MG63 (cell line): ENCODE measurements at regions not wholly inside any gene's neighbourhood (a gene's known extent, or its start where the extent isn't known, plus 50 kb on each side); places are given as distances from the start of the nearest gene placed in this dataset.
"Not testable (repeated sequence)": the region's sequence is repeated elsewhere in the genome, so short reads cannot be mapped to it uniquely, and the experiment has no call there.

Experiments used
- DNase-seq: peaks from one replicate; pipeline ENCODE4 v3.0.0-alpha.2; 2020
- H3K27me3 ChIP-seq: fragments of 250-450 bp; sonication (Bioruptor Pico); 2 replicates; pipeline ENCODE4 v1.5.1; 2020; ENCODE audit warnings: mild to moderate bottlenecking, moderate library complexity
- H3K36me3 ChIP-seq: fragments of 250-450 bp; sonication (Bioruptor Pico); 2 replicates; pipeline ENCODE4 v1.5.1; 2020; ENCODE audit warnings: mild to moderate bottlenecking, moderate library complexity
- H3K4me3 ChIP-seq: fragments of 250-450 bp; sonication (Bioruptor Pico); 2 replicates; pipeline ENCODE4 v1.5.1; 2020; ENCODE audit warnings: mild to moderate bottlenecking, moderate library complexity
- H3K9me3 ChIP-seq: fragments of 250-450 bp; sonication (Bioruptor Pico); 2 replicates; pipeline ENCODE4 v1.5.1; 2020; ENCODE audit warnings: mild to moderate bottlenecking, moderate library complexity

DNA sequence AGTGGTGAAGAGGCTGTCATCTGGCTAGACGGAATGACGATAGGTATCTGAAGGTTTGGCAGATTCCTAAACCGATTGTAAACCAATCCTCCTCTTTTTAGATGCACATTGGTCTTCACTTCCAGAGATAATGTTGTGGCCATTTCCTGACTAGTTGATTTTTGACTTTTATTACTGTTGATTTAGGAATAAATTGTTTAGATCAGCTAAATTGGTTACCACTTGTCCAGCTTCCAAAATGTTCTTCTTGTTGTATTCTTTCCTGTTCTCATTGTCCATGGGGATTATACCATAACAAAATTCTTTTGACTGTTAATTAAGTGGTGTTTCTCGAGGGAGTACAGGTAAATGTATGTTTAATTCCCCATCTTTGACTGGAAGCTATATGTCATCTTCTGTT is 119.7 kb downstream of the MACROH2A1 start:
- Histone ChIP-seq H3K36me3 (no peaks in the 10 kb centered on the region), H3K27me3 (no peaks in the 10 kb centered on the region), H3K9me3 (peaks cover 9% of the 10 kb centered on the region), H3K4me3 (no peak overlapping the region)
- DNase-seq: no peak

DNA sequence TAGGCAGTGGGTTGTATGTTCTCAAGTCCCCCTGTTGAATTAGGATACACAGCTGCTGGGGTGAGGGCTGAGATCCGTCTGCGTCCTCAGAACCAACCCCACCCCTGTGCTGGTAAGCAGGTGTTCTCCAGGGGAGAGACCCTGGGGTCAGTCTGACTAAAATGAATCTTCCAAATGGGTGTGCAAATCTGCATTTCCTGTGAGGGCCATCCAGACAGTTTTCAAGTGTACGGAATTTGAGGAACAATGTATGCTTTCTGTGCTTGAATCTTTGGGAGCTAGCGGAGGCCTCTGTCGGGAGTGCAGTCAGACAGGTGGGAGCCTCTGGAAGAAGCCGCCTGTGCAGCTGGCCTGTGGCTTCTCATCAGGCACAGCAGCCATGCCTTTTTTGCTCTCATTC is 122.9 kb downstream of the MACROH2A1 start:
- no peak for DNase-seq
- Histone ChIP-seq H3K9me3 (peaks cover 9% of the 10 kb centered on the region), H3K4me3 (no peak overlapping the region), H3K36me3 (no peaks in the 10 kb centered on the region), H3K27me3 (no peaks in the 10 kb centered on the region)

DNA sequence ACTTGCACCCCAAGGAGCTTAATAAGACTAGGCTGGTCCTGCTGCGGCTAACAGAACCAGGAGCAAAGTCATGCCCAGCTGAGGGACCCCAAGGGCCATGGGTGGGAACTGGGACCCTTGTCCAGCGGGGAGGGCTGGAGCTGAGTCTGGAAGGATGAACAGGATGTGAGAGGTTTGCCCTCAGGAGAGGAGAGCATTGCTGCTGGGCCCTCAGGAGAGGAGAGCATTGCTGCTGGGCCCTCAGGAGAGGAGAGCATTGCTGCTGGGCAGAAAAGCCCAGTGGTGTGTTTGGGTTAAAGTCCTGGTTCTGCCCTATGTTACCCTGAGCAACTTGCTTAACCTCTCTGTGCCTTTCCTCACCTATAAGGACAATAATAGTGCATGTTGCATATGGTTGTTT is 125.8 kb downstream of the MACROH2A1 start:
- Histone ChIP-seq H3K27me3 (no peaks in the 10 kb centered on the region), H3K36me3 (no peaks in the 10 kb centered on the region), H3K9me3 (peaks cover 6% of the 10 kb centered on the region), H3K4me3 (no peak overlapping the region)
- DNase-seq: no peak

- Histone ChIP-seq H3K9me3 (no peaks in the 10 kb centered on the region; the same call in 1 of the 2 replicates), H3K36me3 (no peaks in the 10 kb centered on the region), H3K4me3 (no peak overlapping the region), H3K27me3 (no peaks in the 10 kb centered on the region)
- no peak for DNase-seq
These were observed 126.7 kb downstream of the MACROH2A1 start for GRCh38 chr5:135272311-135272805.

- no peaks in the 10 kb centered on the region for H3K27me3 ChIP-seq
- DNase-seq: no peak
- H3K9me3 ChIP-seq: no peaks in the 10 kb centered on the region
- H3K36me3 ChIP-seq: no peaks in the 10 kb centered on the region
- no peak overlapping the region for H3K4me3 ChIP-seq
These were observed 127.3 kb downstream of the MACROH2A1 start for GRCh38 chr5:135271533-135272310.

DNA sequence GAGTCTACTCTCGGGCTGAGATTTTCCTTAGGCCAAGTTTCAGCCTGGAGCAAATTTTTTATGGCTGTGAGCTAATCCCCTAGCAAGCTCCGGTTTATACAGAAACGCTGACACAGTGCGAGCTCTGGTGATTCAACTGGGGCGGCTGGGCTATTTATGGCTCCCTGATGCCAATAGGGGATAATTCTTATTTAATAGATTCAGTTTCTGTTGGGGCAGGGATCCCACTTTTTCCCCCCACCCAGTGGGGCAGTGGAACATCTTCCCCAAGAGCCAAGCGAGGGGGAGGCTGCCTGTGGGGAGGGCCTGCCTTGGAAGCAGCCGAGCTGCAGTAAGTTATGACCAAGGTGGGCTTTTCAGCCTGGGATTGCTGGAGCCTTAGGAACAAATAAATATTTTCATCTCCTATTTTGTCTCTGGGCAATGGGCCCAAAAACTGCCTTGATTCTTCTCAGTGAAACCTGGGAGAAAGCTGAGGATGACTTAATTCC is 129.1 kb downstream of the MACROH2A1 start:
- DNase-seq: peak; percentile 95
- Histone ChIP-seq H3K9me3 (no peaks in the 10 kb centered on the region), H3K27me3 (no peaks in the 10 kb centered on the region), H3K4me3 (peak overlapping the region; percentile 19), H3K36me3 (no peaks in the 10 kb centered on the region)

- Histone ChIP-seq H3K4me3 (no peak overlapping the region), H3K27me3 (no peaks in the 10 kb centered on the region), H3K9me3 (no peaks in the 10 kb centered on the region), H3K36me3 (no peaks in the 10 kb centered on the region)
- DNase-seq: no peak
These were observed 129.8 kb downstream of the MACROH2A1 start for GRCh38 chr5:135269199-135269598.

DNA sequence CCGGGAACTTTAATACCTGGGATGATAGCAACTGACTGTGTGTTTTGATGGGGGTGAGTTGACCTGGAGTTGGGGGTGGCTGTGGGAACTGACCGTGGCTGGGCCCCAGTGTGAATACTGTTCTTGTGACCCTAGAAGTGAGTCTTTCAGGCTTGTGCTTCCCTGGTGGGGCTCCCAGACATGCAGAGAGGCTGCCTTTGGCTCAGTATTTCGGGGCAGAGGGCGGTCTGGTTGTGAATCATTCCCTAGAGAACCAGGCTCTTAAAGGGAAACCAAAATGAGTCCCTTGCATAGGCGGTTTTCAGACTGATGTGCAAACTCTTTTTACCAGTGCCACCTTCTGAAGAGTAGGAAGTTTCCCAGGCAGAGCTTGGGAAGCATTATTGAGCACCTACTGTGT is 132.1 kb downstream of the MACROH2A1 start:
- H3K36me3 ChIP-seq: no peaks in the 10 kb centered on the region
- peak; percentile 49 for DNase-seq
- H3K9me3 ChIP-seq: peaks cover 3% of the 10 kb centered on the region
- no peaks in the 10 kb centered on the region for H3K27me3 ChIP-seq
- no peak overlapping the region for H3K4me3 ChIP-seq

GRCh38 chr5:135266303-135266635 is 132.8 kb downstream of the MACROH2A1 start:
- H3K9me3 ChIP-seq: peaks cover 6% of the 10 kb centered on the region
- H3K4me3 ChIP-seq: no peak overlapping the region
- H3K27me3 ChIP-seq: no peaks in the 10 kb centered on the region
- no peaks in the 10 kb centered on the region for H3K36me3 ChIP-seq
- DNase-seq: no peak

DNA sequence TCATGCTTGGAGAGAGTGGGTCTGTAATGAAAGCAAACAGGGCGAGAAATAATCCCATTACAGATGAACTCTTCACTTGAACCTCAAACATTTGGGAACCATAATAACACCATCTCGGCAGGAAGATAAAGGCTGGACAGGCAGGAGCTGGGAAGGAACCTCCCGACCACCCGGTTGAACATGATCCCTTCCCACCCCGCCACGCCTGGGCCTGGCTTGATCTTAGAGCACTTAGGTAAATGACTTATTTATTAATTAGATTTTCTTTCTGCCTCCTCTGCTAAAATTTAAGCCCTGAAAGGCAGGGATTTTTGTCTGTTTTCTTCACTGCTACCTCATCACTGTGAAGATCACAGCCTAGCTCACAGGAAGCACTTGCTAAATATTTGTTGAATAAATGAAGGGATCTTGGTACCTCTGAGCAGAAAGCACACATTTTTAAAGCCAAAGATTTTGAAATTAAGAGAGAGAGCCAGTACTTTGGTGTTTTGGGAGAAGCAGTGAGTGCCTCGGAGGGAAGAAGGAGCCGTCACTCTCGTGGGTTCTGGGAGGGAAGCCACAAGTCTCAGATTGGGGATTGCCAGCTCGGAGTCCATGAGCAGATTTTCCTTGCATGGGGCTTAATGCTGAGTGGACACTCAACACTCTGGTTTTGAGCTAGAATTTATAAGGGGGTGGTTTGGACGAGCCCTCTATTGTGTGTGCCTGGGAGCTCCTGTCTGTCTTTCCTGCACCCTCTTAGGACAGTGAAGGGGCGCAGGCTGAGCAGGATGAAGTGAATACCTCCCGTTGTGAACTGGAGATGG is 133.3 kb downstream of the MACROH2A1 start:
- Histone ChIP-seq H3K27me3 (no peaks in the 10 kb centered on the region), H3K9me3 (peaks cover 8% of the 10 kb centered on the region), H3K4me3 (no peak overlapping the region), H3K36me3 (no peaks in the 10 kb centered on the region)
- DNase-seq: no peak

GRCh38 chr5:135264451-135265440 is 134.3 kb downstream of the MACROH2A1 start:
- H3K4me3 ChIP-seq: no peak overlapping the region
- no peaks in the 10 kb centered on the region for H3K36me3 ChIP-seq
- H3K9me3 ChIP-seq: peaks cover 12% of the 10 kb centered on the region
- H3K27me3 ChIP-seq: no peaks in the 10 kb centered on the region
- no peak for DNase-seq

DNA sequence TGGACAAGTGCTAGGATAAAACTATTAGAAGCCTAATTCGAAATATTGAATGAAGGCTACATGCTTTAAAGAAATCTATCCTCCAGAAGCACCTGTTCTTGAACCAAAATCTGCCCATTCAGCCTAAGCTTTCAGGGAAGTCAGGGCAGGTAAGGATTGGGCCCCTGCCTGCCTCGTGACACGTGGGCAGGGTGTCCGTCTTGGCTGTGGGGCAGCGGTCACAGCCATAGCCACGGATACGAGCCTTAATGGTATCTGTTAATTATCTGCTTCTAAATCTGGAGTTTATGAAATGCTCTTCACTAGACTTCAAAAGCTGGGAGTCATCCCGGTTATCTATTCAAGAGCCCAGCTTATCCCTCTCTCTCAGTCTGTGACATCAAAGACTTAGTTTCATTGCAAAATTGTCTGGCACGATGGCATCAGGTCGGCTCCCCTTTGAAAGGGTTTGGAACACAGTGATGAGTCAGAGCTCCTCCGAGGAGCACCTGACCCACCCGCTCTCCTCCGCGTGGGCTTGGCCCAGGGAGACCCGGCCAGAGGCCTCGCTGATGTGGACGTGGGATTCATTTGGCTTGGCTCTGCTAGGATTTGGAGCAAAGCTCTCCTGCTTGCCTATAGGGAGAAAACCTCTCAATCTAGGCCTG is 135.9 kb downstream of the MACROH2A1 start:
- Histone ChIP-seq H3K9me3 (peaks cover 20% of the 10 kb centered on the region), H3K36me3 (no peaks in the 10 kb centered on the region), H3K4me3 (no peak overlapping the region), H3K27me3 (no peaks in the 10 kb centered on the region)
- DNase-seq: no peak

DNA sequence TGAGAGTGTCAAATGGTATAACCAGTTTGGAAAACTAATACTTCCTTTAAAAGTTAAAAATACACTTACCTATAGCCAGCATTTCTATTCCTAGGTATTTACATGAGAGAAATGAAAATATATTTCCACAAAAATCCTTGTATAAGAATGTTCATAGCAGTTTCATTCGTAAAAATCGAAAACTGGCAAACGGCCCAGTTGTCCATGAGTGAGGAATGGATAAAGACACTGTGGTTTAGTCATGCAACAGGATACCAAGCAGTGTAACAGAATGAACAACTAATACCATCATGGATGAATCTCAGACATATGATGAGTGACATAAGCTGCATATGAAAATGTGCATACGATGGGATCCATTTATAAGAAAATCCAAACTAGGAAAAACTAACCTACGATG is 136.7 kb downstream of the MACROH2A1 start:
- H3K9me3 ChIP-seq: peaks cover 20% of the 10 kb centered on the region
- DNase-seq: no peak
- H3K27me3 ChIP-seq: no peaks in the 10 kb centered on the region
- no peak overlapping the region for H3K4me3 ChIP-seq
- no peaks in the 10 kb centered on the region for H3K36me3 ChIP-seq

DNA sequence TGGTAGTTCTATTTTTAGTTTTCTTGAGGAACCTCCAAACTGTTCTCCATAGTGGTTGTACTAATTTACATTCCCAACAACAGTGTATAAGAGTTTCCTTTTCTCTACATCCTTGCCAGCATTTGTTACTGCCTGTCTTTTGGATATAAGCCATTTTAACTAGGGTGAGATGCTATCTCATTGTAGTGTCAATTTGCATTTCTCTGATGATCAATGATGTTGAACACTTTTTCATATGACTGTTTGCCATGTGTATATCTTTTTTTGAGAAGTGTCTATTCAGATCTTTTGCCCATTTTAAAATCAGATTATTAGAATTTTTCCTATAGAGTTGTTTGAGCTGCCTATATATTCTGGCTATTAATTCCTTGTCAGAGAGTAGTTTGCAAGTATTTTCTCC is 138.9 kb downstream of the MACROH2A1 start:
- not testable (repeated sequence) for H3K36me3 ChIP-seq, DNase-seq, H3K4me3 ChIP-seq, H3K27me3 ChIP-seq
- H3K9me3 ChIP-seq: peaks cover 20% of the 10 kb centered on the region

DNA sequence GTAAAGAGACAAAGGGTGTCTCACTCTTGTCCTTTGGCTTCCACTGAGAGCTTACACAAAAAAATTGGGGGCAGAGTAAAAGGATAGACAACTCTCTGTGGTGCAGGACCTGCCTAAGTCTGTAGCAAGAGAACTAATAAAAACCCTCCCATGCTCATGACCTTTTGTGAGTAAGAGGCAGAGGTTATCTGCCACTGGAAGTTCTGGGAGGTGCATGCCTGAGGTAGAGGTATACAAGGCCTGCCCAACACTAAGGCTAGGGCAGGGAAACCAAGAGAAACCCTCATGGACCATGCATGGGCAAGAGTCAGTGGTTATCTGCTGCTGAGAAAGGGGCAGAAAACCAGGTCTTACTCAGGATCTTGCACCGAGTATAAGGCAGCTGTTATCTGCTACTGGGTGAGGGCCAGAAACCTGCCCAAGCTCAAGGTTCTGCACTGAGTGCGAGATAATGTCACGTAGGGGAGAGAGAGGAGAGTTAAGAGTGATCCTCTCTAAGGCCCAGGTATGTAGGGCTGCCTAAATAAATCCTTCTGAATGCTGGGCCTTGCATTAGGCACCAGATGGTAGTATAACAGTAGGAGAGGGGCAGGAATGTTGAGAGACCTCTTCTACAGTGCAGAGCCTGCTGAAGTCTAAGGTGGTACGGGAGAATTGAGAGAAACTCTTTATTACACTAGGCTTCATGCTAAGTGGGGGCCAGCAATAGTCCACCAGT is 143.4 kb downstream of the MACROH2A1 start:
- no peak for DNase-seq
- Histone ChIP-seq H3K9me3 (peaks cover 11% of the 10 kb centered on the region), H3K27me3 (no peaks in the 10 kb centered on the region), H3K4me3 (no peak overlapping the region), H3K36me3 (no peaks in the 10 kb centered on the region)

DNA sequence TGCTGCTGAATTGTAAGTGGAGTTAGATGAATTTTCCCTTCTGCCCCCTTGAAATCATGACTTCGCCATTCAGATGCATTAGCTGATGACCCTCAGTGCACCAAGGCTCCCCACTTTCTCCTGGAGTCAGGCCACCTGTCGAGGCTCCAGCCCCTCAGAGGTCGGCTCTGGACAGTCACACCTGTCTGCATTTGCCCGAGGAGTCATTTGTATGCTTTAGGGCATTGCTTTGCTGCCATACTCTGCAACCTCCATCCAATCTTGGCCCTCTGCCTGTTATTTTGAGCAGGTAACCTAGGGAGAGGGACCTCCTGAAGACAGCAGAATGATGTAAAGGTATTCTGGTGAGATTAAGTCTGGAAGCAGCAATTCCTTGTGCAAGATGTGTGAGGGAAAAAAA is 144.8 kb downstream of the MACROH2A1 start:
- no peaks in the 10 kb centered on the region for H3K36me3 ChIP-seq
- no peaks in the 10 kb centered on the region for H3K27me3 ChIP-seq
- H3K9me3 ChIP-seq: peaks cover 4% of the 10 kb centered on the region; the same call in 1 of the 2 replicates
- H3K4me3 ChIP-seq: no peak overlapping the region
- no peak for DNase-seq
